ENCODE measurements at regions not wholly inside any gene's neighbourhood (a gene's known extent, or its start where the extent isn't known, plus 50 kb on each side); places are given as distances from the start of the nearest gene placed in this dataset.

- TF ChIP-seq RELB (IDR thresholded peaks at IDR 0.05; ENCODE audit: low read depth) (no peak), BRCA1 (IDR thresholded peaks at IDR 0.05; ENCODE audit: low read depth, low read length) (no peak), SMARCA5 (IDR thresholded peaks at IDR 0.05) (no peak), USF2 (IDR thresholded peaks at IDR 0.05; ENCODE audit: borderline replicate concordance, low read depth, low read length) (peak; percentile 35; the same call in 1 of the 2 replicates), RAD51 (IDR thresholded peaks at IDR 0.05) (peak; percentile 65; the same call in 1 of the 2 replicates), POLR2AphosphoS5 (IDR thresholded peaks at IDR 0.05; ENCODE audit: low read length) (no peak), POU2F2 (IDR thresholded peaks at IDR 0.05; ENCODE audit: borderline replicate concordance, low read depth, low read length) (no peak)
Observed at GRCh38 chr9:107422189-107423185, 67.1 kb downstream of the KLF4 start (continued).

- ATAC-seq (no peak), DNase-seq (ENCODE audit: low read depth, low spot score) (no peak), FAIRE-seq (no peak)
- POLR2A ChIA-PET: no interaction called here
- no peak overlapping the region for H3K9ac ChIP-seq (ENCODE audit: control insufficient read depth, insufficient read depth, low read length)
- in situ Hi-C loops (cut with MboI): no loop called here
- no peak overlapping the region for H3K4me3 ChIP-seq
- CTCF ChIA-PET: no interaction called here
- no peaks in the 10 kb centered on the region for H3K36me3 ChIP-seq (ENCODE audit: control insufficient read depth in 2 of 2, insufficient read depth in 2 of 2, low read length in 1 of 2)
- no TSS peak for BruUV-seq (replicated peaks)
- SMC1A ChIA-PET (ENCODE audit: uncharacterized antibody, unreplicated experiment): no interaction called here
- H3K27me3 ChIP-seq (replicated peaks in 1 of 2; ENCODE audit: control insufficient read depth in 2 of 2, insufficient read depth in 2 of 2, low read length in 1 of 2): no peaks in the 10 kb centered on the region; a peak in 1 of 4 replicates
- H3K27ac ChIP-seq (ENCODE audit: control insufficient read depth, insufficient read depth): no peak overlapping the region
- H3K79me2 ChIP-seq (ENCODE audit: control insufficient read depth, insufficient read depth, low read length): no peaks in the 10 kb centered on the region
- 11% methylated on average over 3 of the region's 3 CpGs for WGBS (ENCODE audit: insufficient coverage, insufficient replicate concordance, low lambda C conversion rate, missing lambda C conversion rate)
- no peaks in the 10 kb centered on the region for H4K20me1 ChIP-seq (ENCODE audit: control insufficient read depth, insufficient read depth)
- no peaks in the 10 kb centered on the region for H3K4me1 ChIP-seq (ENCODE audit: control insufficient read depth, insufficient read depth, low read length)
- no peak overlapping the region for H3K4me2 ChIP-seq (ENCODE audit: control insufficient read depth, insufficient read depth)
- RAD21 ChIA-PET (ENCODE audit: unreplicated experiment): no interaction called here
- no peaks in the 10 kb centered on the region for H3K9me3 ChIP-seq (replicated peaks; ENCODE audit: control insufficient read depth, insufficient read depth, low read length)
- intact Hi-C loops (cut with micrococcal nuclease; ENCODE audit: unreplicated experiment): loop anchor here (5.0 kb wide), 1 partner anchor 173 kb away; no protein-coding TSS in a partner anchor
- H2AFZ ChIP-seq (ENCODE audit: control insufficient read depth, low read depth, low read length): no peak overlapping the region
- TF ChIP-seq SMARCA5 (IDR thresholded peaks at IDR 0.05) (no peak), RBBP5 (conservative IDR thresholded peaks at IDR 0.05) (no peak), MLLT1 (IDR thresholded peaks at IDR 0.05) (no peak), TAF1 (IDR thresholded peaks at IDR 0.05; ENCODE audit: borderline replicate concordance, low read depth, low read length) (no peak), JUND (IDR thresholded peaks at IDR 0.05; ENCODE audit: low read depth, low read length) (no peak), ELK1 (IDR thresholded peaks at IDR 0.05; ENCODE audit: low read depth, low read length) (no peak), TCF3 (IDR thresholded peaks at IDR 0.05; ENCODE audit: borderline replicate concordance, insufficient read depth, low read depth, low read length) (no peak), E2F4 (IDR thresholded peaks at IDR 0.05; ENCODE audit: low read depth, low read length) (no peak), EZH2 (IDR thresholded peaks at IDR 0.05; ENCODE audit: borderline replicate concordance, control insufficient read depth, low read depth, low read length) (no peak)
Observed at GRCh38 chr9:107410420-107410819, 79.1 kb downstream of the KLF4 start.
